GM19438 (cell line): ENCODE measurements at regions not wholly inside any gene's neighbourhood (a gene's known extent, or its start where the extent isn't known, plus 50 kb on each side); places are given as distances from the start of the nearest gene placed in this dataset.

Source experiments
- ATAC-seq: cut with Tn5 transposase; IDR thresholded peaks from one replicate; pipeline ENCODE4 v1.9.1; 2021; ENCODE audit warnings: low read depth; ENCODE audit not compliant: unreplicated experiment

DNA sequence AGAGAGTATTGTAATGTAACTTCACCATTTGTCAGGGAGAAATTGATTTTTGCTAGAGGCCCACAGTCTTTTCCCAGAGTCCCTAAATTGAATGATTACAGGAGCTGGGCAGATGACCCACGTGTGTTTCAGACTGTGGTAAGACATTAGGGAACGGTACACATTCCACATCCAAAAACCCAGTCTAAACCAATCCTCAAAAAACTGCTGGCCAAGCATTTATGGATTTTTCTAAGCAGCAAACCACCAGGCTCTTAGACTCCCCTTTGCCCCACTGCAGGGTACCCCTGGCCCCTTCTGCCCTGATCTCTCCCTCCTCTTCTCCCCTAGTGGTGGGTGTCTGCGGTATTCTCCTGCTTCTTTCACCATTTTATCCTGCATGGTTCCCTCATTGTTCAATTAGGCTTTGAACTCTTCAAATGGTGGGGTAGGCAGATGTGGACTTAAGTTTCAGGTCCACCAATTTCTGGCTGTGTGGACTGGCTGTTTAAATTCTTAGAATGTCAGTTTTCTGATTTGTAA lies 135.5 kb upstream of the SORCS3 start:
- ATAC-seq: no peak

DNA sequence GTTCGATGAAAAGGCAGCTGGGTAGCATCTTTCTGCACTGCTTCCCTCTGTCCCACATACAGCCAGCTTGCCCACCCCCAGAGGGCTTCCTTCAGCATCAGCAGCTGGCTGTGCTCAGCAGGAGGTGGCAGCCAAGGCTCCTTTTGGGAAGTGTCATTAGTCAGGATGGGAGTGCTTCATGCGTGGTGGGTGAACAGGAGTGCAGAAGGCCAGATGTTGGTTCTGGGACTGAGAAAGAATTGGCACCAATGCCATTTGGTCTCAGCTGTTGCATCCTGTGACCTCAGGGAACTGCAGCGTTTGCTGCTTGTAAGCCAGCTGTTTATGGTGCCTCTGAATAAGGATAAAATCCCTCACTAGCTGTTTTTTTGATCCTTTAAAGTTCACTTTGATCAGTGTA lies 131.1 kb upstream of the SORCS3 start:
- no peak for ATAC-seq

DNA sequence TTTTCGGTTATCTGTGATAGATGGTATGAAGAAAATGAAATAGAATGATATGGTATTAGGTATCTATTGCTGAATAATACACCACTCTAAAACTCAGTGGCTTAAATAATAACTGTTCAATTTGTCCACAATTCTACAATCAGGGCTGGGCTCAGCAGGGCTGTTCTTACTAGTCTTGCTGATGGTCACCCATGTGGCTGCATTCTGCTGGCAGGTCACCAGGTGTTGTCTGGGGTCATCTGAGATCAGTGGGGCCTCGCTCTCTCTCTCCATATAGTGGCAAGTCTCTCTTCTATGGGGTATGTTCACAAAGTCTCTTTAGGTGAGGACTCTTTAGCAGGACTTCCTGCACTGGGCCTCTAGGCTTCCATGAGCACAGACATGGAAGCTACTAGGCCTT lies 130.4 kb upstream of the SORCS3 start:
- no peak for ATAC-seq

DNA sequence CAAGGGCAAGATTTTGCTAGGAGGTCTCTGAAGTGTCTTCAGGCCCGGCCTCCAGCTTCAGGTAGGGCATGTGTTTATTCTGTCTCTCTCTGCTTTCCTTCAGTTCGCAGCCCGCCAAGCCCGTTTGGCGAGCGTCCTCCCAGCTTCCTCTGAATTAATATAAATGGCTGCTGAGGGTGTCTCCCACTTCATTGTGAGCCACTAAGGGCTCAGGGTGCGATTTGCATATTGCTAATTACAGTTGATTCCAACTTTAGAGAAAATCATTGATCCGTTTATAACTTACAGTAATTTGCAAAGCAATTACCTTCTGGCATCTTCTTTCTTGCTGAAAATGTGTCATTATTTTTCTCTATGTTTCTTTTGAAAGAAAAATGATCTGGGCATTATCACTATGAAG lies 128.3 kb upstream of the SORCS3 start:
- no peak for ATAC-seq

DNA sequence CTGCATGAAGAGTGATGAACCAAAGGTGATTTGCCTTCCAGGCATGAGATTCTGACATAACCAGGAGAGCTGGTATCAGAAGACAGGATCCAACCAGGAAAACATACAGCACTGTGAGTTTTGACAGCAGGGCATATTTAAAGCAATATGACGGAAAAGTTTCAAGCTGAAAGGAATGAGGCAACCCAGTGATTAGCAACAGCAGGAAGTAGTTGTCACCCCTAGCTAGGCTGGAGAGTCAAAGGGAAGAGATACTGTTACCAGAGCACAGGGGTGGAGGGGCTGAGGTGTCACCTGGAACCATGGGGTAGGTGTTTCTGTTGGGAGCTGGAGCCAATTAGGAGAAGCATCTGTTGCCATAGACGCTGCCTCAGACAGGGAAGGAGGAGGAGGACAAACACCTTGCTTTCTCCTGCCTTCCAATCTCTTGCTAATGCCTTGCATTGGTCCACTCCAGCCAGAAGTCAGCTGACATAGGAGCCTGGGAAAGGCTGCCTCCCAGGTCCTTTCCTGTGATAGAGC lies 125.4 kb upstream of the SORCS3 start:
- no peak for ATAC-seq

DNA sequence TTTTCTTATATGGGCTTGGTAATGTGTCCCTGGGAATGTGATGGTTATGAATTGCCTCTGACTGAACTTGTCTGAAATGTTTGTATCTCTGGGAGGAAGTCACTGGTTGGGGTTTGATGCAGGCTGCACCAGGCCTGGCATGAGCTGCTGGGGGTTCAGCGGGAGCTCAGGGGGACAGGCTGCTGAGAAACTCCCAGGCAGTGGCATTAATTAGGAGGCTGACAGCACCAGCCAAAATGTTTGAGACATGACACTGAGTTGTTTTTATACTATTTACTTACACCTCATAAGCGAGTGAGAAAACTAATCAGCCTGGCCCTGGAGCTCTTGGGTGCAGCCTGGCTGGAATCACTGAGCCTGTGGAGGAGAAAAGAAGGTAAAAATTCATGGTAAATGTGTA lies 124.1 kb upstream of the SORCS3 start:
- ATAC-seq: no peak

DNA sequence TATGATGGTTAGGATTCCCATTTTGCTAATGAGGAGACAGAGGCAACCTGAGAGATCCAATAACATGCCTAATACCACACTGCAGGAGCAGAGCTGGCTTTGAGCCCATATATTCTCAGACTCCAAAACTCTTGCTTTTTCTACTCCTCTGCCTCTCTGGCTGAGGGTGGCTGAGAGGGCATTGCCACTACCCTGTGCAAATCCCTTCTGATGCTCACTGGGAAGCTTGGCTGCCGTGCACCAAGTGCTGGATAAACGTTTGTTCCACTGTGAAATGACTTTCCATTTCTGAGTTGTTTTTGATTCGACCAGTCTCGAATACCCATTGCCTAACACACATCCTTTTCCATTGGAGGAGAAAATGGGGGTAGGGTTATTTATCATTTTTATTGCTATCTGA lies 123.1 kb upstream of the SORCS3 start:
- ATAC-seq: no peak

DNA sequence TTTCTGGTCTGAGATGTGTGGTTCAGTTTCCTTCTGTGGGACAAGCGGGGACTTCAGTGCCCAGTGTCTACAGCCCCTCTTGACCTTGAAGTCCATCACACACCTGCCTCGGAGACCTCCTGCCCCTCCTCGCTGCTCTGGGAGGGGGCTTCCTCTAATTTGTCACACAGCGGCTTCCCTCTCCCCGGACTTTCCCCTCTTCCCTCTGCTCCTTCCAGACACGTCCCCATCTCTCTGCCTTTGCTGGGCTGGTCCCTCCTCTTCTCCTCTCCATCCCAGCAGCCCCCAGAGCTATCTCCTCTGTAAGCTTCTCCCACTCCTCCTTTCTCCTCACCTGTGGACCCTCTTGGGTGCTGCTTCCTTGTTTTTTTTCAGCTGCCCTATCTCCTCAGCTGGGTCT lies 122.2 kb upstream of the SORCS3 start:
- no peak for ATAC-seq

DNA sequence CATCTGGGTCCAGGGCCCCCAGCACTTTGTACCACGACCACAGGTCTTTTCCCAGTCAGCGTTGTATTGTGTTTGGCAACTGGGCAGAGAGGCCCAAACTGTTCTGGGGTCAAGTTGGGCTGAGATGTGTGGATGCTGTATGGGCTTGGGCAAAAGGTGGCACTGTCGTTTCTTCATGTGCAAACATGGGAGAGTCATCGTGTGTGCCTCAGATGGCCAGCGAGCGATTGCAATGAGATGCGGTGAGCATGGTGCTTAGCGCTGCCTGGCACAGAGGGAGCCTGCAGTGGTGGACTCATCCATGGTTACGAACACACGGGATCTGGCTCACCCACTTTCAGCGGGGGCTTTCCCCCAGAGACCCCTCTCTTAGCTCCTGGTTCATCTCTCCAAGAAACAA lies 120.4 kb upstream of the SORCS3 start:
- ATAC-seq: no peak

DNA sequence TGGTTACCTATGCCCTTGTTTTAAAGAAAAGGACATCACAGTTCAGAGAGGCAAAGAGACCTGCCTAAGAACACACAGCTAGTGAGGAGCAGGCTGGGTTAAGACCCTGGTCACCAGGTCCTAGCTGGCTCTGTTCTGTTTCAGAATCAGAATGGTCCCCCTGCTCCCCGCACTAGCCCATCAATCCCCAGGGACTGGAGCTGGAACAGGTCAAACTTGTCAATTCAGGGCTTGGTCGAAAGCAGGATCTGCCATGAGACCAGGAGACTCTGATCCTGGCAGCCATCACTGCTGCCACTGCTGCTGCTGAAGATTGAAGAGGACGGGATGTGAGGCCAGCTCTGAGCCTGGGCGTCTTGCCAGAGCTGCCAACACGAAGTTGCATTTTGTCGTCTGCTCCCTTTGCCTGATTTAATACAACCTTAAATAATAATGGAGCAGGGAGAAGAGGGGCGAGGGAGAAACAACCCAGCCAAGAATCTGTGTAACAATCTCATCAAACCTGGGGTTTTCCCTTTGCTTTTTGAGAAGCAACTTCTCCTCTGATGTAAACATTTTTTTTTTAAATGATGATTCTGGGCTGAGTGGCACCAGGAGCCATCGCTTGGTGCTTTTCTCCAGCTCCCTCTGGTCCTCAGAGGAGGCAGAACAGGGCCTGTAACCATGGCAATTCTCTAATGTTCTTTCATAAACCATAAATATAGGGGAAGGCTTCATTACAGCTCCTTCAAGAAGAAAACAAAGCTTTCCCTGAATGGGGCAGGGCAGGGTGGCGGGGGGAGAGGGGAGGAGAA lies 119.0 kb upstream of the SORCS3 start:
- no peak for ATAC-seq

DNA sequence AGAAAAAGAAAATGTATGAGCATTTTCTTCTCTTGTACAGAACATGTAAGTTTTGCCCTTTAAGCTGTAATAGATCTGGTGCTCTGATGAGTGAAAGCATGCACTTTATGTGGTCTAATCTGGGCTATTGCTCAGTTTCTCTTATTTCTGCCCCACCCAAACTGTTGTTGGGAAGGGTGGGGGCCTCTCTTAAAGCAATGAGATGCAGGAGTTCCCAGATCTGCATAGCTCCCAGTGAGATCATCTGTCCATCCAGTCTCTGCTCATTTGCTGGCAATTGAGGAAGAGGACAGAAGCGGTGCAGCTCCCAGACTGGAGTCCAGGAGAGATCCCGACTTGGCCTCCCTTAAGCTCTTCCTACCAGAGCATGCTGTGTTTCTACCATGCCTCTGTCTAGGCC lies 114.9 kb upstream of the SORCS3 start:
- ATAC-seq: no peak

DNA sequence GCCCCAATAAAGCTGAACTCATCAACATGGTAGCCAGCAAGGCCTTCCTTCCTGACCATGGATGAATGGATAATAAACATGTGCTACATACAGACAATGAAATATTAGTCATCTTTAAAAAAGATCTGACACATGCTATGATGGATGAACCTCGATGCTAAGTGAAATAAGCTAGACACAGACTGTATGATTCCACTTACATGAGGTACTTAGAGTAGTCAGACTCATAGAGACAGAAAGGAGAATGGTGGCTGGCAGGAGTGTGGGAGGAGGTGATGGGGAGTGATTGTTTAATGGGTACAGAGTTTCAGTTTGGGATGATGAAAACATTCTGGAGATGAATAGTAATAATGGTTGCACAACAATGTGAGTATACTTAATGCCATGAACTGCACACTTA lies 114.1 kb upstream of the SORCS3 start:
- no peak for ATAC-seq

DNA sequence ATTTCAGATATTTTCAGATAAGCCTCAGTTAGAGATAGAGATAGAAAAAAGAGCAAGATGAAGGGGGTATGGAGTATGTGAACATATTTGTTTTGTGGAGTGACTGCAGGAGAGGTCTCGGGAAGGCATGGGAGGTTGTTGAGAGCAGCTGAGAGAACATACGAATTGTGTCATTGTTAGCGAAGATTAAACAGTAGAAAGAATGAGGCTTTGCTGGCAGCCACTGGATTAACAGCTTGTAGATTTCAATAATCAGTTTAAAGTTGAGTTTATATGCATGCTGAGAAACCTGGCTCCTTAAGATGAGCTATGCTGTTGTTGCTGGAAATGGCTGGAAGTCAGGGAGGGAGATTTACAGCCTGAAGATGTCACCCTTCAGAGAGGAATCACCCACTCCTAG lies 100.9 kb upstream of the SORCS3 start:
- no peak for ATAC-seq

DNA sequence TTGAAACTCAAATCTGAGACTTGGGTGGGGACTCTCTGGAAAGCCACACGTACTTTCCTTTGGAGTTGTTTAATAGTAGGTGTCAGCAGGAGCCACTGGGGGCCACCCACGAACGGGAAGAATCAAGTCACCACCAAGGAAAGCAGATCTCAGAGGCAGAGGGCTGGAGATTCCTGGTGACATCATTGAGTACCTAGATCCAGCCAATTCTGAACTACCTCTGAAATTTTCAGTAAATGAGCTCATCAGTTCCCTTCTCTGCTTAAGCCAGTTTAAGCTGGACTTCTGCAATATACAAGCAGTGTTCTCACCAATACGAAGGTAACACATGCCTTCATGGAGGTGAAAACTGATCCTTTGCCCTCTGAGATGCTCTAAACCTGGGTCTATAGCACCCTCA lies 99.3 kb upstream of the SORCS3 start:
- ATAC-seq: no peak

DNA sequence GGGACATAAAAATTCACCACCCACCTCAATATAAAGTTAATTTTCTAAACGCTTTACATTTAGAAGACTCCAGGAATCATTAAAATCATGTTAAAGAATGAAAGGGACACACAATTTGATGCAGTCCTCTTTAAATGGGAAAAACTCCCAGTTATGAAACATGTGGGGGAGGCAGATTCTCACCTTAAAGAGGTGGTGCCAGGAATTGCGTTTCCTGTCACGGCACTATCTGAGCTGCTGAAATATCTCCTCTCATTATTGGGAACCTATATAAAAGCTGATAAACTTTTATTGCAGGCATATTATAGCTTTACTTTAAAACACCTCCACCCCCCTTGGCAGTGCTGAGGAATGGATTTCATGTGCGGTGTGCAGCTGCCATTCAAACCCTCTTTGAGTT lies 94.8 kb upstream of the SORCS3 start:
- ATAC-seq: no peak

DNA sequence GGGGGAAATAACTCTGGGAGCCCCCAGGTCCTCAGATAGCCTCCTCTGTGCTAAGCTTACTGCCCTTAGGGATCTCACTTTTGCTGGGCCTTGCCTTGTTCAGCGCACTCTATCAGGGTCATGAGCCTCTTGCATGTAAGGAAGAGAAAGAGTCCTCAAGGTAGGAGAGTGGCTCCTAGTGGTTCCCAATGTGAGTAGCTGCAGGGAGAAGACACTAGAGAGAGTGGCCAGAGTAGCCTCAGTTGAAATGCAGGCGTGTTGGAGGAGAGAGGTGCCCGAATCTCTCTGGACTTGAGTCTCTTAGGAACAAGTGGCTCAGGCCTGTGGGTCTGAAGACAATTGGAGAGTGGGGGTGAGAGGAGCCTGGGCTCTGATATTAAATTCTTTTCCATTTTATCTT lies 94.3 kb upstream of the SORCS3 start:
- ATAC-seq: no peak

DNA sequence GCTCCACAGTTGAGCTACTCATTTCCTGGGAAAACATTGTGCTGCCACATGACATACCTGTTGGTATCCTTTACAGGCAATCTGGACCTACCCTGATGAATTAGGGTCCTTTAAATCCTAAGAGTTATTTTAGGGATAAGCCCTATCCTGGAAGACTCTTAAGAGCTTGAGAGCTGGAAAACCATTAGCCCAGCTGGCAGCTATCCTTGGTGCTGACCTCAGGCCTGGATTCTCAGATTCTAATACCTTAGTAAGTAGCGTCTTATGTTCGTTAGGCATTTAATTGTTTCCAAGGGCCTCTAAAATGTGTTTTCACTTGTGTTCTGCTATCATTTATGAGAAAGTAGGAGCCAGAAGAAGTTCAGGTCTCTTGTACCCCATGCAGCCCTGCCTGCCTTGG lies 93.0 kb upstream of the SORCS3 start:
- no peak for ATAC-seq

DNA sequence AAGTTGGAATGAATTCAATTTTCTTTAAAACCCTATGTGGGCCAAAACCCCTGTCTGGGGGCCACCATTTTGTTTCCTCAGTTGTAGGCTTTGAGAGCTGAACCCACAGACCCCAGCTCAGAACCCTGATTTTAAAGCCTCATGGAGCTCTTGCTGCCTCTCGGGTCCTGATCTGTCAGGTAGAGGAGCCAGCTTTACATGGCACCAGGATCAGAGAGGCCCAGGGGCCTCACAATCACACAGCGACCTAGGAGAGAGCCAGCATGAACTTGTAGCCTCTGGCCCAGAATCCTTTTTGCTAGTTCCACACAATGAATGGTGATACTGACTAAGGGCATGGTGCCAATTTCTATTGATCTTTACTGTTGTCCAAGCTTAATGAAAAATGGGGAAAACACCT lies 84.3 kb upstream of the SORCS3 start:
- no peak for ATAC-seq

DNA sequence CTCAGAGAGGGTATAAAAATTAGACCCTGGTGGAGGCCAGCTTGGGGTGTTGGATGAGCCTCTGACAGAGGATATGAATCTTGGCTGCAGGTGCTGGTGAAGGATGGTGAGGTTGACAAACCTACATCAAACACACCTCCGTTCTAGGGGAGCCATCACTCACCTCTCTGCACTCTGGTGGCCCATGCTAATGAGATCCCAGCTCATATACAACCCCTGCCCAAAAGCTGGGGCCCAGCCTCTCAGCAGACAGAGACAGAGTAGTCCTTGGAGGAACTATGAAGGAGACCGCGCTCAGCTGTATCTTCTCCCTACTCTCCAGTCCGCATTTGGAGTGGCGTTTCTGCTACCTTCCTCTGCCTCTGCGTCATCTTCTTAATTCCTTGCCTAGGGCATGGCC lies 83.1 kb upstream of the SORCS3 start:
- no peak for ATAC-seq

DNA sequence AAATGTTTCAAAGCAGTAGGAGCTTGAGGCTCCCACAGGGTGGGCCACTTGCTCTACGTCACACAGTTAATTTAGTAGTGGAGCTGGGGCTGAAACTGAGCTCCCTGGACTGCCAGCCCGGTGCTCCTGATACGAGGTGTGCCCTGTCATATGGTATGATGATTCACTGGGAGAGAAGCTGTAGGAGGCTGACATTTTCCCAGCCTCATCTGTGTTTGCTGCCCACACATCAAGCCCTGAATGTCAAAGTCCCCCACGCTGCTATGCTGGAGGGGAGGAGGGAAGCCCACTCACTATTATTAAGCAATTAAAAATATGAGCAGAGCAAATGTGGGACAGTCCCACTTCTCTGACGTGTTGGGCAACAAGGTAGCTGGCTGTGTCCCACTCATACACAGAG lies 81.2 kb upstream of the SORCS3 start:
- ATAC-seq: no peak

DNA sequence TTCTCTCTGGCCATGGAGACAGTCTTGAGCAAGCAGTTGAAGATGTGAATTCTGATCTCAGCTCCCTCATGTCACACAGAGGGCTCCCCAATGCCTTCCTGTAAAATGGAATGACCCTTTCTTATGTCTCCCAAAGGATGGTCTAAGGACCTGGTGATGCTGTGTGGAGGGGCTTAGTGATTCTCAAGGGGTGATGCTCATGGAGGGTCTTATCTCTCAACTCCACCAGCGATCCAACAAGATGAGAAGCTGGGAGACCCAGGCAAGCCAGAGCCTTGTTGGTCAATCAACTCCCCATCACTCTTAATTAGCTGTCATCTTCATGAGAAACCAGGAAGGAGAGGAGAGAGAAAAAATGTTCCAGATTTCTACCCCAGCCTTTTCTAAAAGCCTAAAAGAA lies 78.0 kb upstream of the SORCS3 start:
- no peak for ATAC-seq

DNA sequence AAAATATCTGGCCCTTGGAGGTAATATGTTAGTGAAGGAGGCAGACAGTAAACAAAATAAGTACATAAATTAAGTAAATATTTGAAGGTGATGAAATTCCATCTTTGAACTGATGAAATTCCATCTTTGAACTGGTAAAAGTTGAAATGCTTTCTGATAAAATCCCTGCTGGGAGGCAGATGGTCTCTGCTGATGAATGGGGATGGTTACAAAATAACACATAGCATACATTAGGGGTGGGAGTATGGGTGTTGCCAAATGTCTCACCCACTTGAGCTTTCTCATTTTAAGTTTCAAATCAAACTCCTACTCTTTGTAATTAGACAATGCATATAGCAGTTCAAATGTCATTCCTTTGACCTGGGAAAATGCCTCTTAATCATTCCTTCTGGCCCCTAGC lies 77.5 kb upstream of the SORCS3 start:
- no peak for ATAC-seq

DNA sequence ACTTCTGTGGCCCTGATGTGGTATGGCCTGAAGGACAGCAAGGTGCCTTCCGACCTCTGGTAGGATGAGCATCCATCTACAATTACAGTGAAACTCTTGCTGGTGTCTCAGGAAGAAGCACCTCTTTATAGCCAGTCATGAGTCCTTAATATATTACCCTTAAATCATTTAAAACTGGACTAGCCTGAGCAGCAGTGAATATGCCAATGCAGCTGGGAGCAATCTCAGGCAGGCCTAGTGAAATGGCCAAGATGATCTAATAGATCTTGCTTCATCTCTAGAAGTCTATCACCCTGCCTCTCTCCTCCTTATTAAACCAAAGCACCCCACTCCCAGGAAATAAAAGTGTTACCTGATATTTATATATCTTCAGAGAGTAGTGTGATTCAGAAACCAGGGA lies 66.7 kb upstream of the SORCS3 start:
- ATAC-seq: no peak
